Prostate gland (tissue), 2 donors: ENCODE measurements at regions not wholly inside any gene's neighbourhood (a gene's known extent, or its start where the extent isn't known, plus 50 kb on each side); places are given as distances from the start of the nearest gene placed in this dataset.

Source experiments
- POLR2A ChIP-seq: fragments of 450-650 bp; IDR thresholded peaks from one replicate; pipeline ENCODE4 v1.6.1; 2016; ENCODE audit warnings: antibody characterized with exemption, mild to moderate bottlenecking
- TF ChIP-seq, protein P1 (sequence below), 4 experiments: fragments of 200-600 bp in 2 of 4; fragments of 450-650 bp in 2 of 4; sonication (generic) in 2 of 4; IDR thresholded peaks; 1 replicate in 3 of 4; 2 replicates in 1 of 4; pipeline ENCODE4 v1.5.1; 2016 to 2019; ENCODE audit warnings: antibody characterized with exemption in 4 of 4, mild to moderate bottlenecking in 2 of 4, moderate library complexity in 2 of 4

DNA sequence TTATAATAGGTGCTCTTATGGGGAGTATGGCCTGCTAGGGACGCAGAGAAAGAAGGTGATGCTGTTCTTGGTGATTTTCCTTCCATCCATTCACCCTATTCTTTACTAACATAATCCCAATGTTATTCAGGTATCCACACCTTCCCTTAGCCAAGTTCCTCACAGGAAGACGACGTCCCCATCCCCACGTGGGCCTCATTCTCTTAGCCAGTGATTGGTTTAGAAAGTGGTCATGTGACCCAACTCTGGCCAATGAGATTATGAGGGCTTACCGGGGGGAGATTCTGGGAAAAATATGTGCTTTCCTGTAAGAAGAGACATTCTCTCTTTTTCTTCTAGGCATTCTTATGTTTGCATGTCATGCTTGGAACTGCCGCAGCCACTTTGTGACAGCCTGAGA lies 474.7 kb downstream of the HAPSTR1 start:
- TF ChIP-seq POLR2A = no peak
- TF ChIP-seq, protein P1, sequence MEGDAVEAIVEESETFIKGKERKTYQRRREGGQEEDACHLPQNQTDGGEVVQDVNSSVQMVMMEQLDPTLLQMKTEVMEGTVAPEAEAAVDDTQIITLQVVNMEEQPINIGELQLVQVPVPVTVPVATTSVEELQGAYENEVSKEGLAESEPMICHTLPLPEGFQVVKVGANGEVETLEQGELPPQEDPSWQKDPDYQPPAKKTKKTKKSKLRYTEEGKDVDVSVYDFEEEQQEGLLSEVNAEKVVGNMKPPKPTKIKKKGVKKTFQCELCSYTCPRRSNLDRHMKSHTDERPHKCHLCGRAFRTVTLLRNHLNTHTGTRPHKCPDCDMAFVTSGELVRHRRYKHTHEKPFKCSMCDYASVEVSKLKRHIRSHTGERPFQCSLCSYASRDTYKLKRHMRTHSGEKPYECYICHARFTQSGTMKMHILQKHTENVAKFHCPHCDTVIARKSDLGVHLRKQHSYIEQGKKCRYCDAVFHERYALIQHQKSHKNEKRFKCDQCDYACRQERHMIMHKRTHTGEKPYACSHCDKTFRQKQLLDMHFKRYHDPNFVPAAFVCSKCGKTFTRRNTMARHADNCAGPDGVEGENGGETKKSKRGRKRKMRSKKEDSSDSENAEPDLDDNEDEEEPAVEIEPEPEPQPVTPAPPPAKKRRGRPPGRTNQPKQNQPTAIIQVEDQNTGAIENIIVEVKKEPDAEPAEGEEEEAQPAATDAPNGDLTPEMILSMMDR (IDR thresholded peaks at IDR 0.05) = no peak
